ENCODE measurements at regions not wholly inside any gene's neighbourhood (a gene's known extent, or its start where the extent isn't known, plus 50 kb on each side); places are given as distances from the start of the nearest gene placed in this dataset.

DNA sequence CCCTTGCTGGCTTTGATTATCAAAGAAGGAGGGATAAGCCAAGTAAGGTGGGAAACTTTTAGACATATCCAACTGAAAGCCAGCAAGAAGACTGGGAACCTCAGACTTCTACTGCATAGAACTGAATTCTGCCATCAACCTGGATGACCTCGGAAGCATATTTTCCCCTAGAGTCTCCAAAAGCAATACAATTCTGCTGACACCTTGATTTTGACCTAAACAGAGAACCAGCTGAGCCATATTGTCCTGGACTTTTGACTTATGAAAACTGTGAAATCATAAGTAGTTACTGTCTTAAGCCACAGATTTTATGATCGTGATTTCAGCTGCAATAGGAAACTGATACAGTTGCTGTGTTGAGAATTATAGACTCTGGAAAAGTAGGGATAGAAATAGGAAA is 227.6 kb downstream of the PCDH20 start:
- TF ChIP-seq, protein P1, sequence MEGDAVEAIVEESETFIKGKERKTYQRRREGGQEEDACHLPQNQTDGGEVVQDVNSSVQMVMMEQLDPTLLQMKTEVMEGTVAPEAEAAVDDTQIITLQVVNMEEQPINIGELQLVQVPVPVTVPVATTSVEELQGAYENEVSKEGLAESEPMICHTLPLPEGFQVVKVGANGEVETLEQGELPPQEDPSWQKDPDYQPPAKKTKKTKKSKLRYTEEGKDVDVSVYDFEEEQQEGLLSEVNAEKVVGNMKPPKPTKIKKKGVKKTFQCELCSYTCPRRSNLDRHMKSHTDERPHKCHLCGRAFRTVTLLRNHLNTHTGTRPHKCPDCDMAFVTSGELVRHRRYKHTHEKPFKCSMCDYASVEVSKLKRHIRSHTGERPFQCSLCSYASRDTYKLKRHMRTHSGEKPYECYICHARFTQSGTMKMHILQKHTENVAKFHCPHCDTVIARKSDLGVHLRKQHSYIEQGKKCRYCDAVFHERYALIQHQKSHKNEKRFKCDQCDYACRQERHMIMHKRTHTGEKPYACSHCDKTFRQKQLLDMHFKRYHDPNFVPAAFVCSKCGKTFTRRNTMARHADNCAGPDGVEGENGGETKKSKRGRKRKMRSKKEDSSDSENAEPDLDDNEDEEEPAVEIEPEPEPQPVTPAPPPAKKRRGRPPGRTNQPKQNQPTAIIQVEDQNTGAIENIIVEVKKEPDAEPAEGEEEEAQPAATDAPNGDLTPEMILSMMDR (IDR thresholded peaks at IDR 0.05), result no peak

DNA sequence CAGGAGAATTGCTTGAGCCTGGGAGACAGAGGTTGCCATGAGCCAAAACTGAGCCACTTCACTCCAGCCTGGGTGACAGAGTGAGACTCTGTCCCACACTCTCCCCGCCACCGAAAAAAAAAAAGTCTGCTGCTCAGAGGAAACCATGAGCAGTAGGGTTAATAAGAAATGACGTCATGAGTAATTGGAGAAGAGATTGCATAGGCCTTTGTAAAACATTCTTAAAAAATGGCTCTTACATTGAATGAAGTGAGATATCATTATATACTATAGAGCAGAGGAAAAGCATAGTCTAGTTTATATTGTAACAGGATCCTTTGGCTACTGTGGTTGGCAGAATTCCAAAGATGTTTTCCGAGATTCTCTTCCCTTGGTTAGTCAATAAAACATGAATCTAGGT is 228.2 kb downstream of the PCDH20 start:
- no peak for DNase-seq
- no peaks in the 10 kb centered on the region for H3K9me3 ChIP-seq
- ATAC-seq, result no peak
- H3K4me3 ChIP-seq, result no peak overlapping the region
- H3K36me3 ChIP-seq, result no peaks in the 10 kb centered on the region
- no peaks in the 10 kb centered on the region for H3K27me3 ChIP-seq
- TF ChIP-seq, protein P1 (IDR thresholded peaks at IDR 0.05), result no peak
- H3K27ac ChIP-seq, result no peak overlapping the region
- H3K4me1 ChIP-seq, result no peaks in the 10 kb centered on the region
- intact Hi-C loops (cut with DNase I), result no loop called here

More for the DNA sequence above, 227.6 kb downstream of the PCDH20 start:
- Histone ChIP-seq H3K9me3 (no peaks in the 10 kb centered on the region), H3K27ac (no peak overlapping the region), H3K36me3 (no peaks in the 10 kb centered on the region), H3K4me1 (no peaks in the 10 kb centered on the region), H3K27me3 (no peaks in the 10 kb centered on the region), H3K4me3 (no peak overlapping the region)
- DNase-seq (no peak), ATAC-seq (no peak)
- intact Hi-C loops (cut with DNase I), result no loop called here

DNA sequence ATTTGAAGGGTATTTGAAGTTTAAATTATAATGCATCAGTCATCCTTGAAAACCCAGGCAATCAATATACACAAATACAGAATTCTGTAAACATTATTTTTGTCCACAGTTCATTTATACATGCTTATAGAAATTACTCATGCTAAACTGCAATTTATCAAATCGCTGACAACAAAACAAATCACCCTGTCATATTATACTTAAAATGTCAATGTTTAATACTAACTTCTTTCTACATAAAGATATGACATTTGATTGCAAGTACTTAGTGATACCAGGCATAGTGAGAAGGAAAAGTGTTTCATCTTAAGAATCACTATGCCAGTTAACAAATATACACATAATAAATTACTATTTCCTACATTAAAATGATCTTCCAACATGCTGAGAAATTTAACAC is 232.0 kb downstream of the PCDH20 start:
- Histone ChIP-seq H3K36me3 (no peaks in the 10 kb centered on the region), H3K4me1 (no peaks in the 10 kb centered on the region), H3K9me3 (no peaks in the 10 kb centered on the region), H3K27me3 (no peaks in the 10 kb centered on the region), H3K27ac (no peak overlapping the region), H3K4me3 (no peak overlapping the region)
- intact Hi-C loops (cut with DNase I), result no loop called here
- DNase-seq, result no peak
- ATAC-seq, result no peak
- TF ChIP-seq, protein P1 (IDR thresholded peaks at IDR 0.05), result no peak

DNA sequence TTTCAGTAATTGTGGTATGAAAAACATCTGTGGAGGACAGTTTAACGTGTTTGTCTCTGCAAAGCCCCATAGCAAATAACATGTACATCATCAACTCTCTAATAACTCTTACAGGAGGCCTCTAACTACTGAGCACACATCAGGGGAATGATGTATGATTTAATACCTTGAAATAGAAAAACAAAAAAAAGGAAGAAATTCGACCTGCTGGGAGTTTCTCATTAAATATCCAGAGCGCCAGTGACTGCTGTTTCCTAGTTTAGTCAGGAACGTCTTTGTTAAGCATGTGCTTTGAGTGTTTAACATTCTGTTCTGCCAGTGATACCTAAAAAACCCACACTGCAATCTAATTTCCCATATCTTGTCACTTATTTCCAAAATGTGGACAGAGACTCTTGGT is 235.4 kb downstream of the PCDH20 start:
- DNase-seq, result no peak
- Histone ChIP-seq H3K36me3 (no peaks in the 10 kb centered on the region), H3K4me1 (no peaks in the 10 kb centered on the region), H3K9me3 (no peaks in the 10 kb centered on the region), H3K27ac (no peak overlapping the region), H3K27me3 (no peaks in the 10 kb centered on the region), H3K4me3 (no peak overlapping the region)
- no peak for ATAC-seq
- TF ChIP-seq, protein P1 (IDR thresholded peaks at IDR 0.05), result no peak
- intact Hi-C loops (cut with DNase I), result no loop called here

DNA sequence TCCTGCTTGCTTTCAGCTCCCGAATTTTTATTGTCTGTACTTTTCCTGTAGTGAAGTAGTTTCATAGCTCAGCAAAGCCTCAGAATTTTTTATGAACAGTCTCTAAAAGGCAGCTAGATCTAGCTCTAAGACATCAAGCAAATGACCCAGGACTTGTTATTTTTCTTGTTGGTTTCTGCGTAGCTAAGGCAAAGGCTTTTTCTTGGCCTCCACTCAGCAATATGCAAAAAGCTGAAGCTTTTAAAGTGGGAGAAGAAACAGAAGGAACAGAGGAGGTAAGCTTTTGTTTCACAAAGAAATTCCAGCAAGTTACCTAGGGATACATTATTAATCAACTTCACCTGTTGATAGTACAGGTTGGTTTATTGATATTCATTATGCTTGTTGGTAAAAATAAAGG is 235.9 kb downstream of the PCDH20 start:
- TF ChIP-seq, protein P1 (IDR thresholded peaks at IDR 0.05), result no peak
- H3K27ac ChIP-seq, result no peak overlapping the region
- intact Hi-C loops (cut with DNase I), result no loop called here
- no peaks in the 10 kb centered on the region for H3K4me1 ChIP-seq
- no peaks in the 10 kb centered on the region for H3K36me3 ChIP-seq
- no peak overlapping the region for H3K4me3 ChIP-seq
- no peak for ATAC-seq
- peaks cover 0 to 2% of the 10 kb centered on the region in 2 donors for H3K9me3 ChIP-seq
- no peak for DNase-seq
- no peaks in the 10 kb centered on the region for H3K27me3 ChIP-seq

Measured in left lung (tissue), 4 donors.